ENCODE measurements at regions not wholly inside any gene's neighbourhood (a gene's known extent, or its start where the extent isn't known, plus 50 kb on each side); places are given as distances from the start of the nearest gene placed in this dataset.

GRCh38 chr4:62131049-62131448, 930.9 kb downstream of the ADGRL3 start:
- H3K9me2 ChIP-seq (ENCODE audit: insufficient read depth, low read length) = no peaks in the 10 kb centered on the region
- BruUV-seq (replicated peaks) = no TSS peak

GRCh38 chr4:62130637-62131036, 930.5 kb downstream of the ADGRL3 start:
- TF ChIP-seq EZH2phosphoT487 (IDR thresholded peaks at IDR 0.05; ENCODE audit: borderline replicate concordance, low read depth, low read length) (no peak), CTCF (conservative IDR thresholded peaks at IDR 0.05; ENCODE audit: low read length) (no peak)
- intact Hi-C loops (cut with micrococcal nuclease; ENCODE audit: unreplicated experiment) = no loop called here
- Histone ChIP-seq H3K36me3 (ENCODE audit: insufficient read depth, low read length) (no peaks in the 10 kb centered on the region), H4K20me1 (ENCODE audit: insufficient read depth, low read length) (no peaks in the 10 kb centered on the region), H3K9me3 (ENCODE audit: low read length) (no peaks in the 10 kb centered on the region), H3K27ac (ENCODE audit: low read depth, low read length, poor library complexity, severe bottlenecking) (no peak overlapping the region), H3K79me2 (ENCODE audit: insufficient read depth, low read depth, low read length) (no peaks in the 10 kb centered on the region), H3K4me3 (ENCODE audit: low read depth, low read length, poor library complexity, severe bottlenecking) (no peak overlapping the region), H3K4me1 (ENCODE audit: insufficient read depth, low read length, poor library complexity, severe bottlenecking) (no peaks in the 10 kb centered on the region), H3K4me2 (ENCODE audit: low read length) (no peak overlapping the region), H2AFZ (ENCODE audit: low read length) (no peak overlapping the region), H3K9me2 (ENCODE audit: insufficient read depth, low read length) (no peaks in the 10 kb centered on the region)
- no TSS peak for BruUV-seq (replicated peaks)
- no peak for DNase-seq (ENCODE audit: low spot score)
- CTCF ChIA-PET (ENCODE audit: unreplicated experiment) = no interaction called here
- POLR2A ChIA-PET = interaction anchor here (1.1 kb wide), 1 partner anchor 14 kb away, joined by 3 read pairs; no protein-coding TSS in a partner anchor

More at GRCh38 chr4:62131049-62131448, 930.9 kb downstream of the ADGRL3 start:
- no peaks in the 10 kb centered on the region for H3K9me3 ChIP-seq (ENCODE audit: low read length)
- no peaks in the 10 kb centered on the region for H4K20me1 ChIP-seq (ENCODE audit: insufficient read depth, low read length)
- CTCF ChIA-PET (ENCODE audit: unreplicated experiment) = no interaction called here
- H2AFZ ChIP-seq (ENCODE audit: low read length) = no peak overlapping the region
- intact Hi-C loops (cut with micrococcal nuclease; ENCODE audit: unreplicated experiment) = no loop called here
- H3K4me1 ChIP-seq (ENCODE audit: insufficient read depth, low read length, poor library complexity, severe bottlenecking) = no peaks in the 10 kb centered on the region
- H3K4me3 ChIP-seq (ENCODE audit: low read depth, low read length, poor library complexity, severe bottlenecking) = no peak overlapping the region
- no peak overlapping the region for H3K27ac ChIP-seq (ENCODE audit: low read depth, low read length, poor library complexity, severe bottlenecking)
- H3K36me3 ChIP-seq (ENCODE audit: insufficient read depth, low read length) = no peaks in the 10 kb centered on the region
- TF ChIP-seq EZH2phosphoT487 (IDR thresholded peaks at IDR 0.05; ENCODE audit: borderline replicate concordance, low read depth, low read length) = no peak
- no peak for TF ChIP-seq CTCF (conservative IDR thresholded peaks at IDR 0.05; ENCODE audit: low read length)
- DNase-seq (ENCODE audit: low spot score) = no peak
- no peaks in the 10 kb centered on the region for H3K79me2 ChIP-seq (ENCODE audit: insufficient read depth, low read depth, low read length)
- no peak overlapping the region for H3K4me2 ChIP-seq (ENCODE audit: low read length)
- POLR2A ChIA-PET = interaction anchor here (1.1 kb wide), 1 partner anchor 14 kb away, joined by 3 read pairs; no protein-coding TSS in a partner anchor

GRCh38 chr4:62130230-62130629, 930.1 kb downstream of the ADGRL3 start:
- POLR2A ChIA-PET = interaction anchor here (1.1 kb wide), 1 partner anchor 13 kb away, joined by 3 read pairs; no protein-coding TSS in a partner anchor
- Histone ChIP-seq H3K36me3 (ENCODE audit: insufficient read depth, low read length) (no peaks in the 10 kb centered on the region), H3K4me2 (ENCODE audit: low read length) (no peak overlapping the region), H3K4me1 (ENCODE audit: insufficient read depth, low read length, poor library complexity, severe bottlenecking) (no peaks in the 10 kb centered on the region), H3K4me3 (ENCODE audit: low read depth, low read length, poor library complexity, severe bottlenecking) (no peak overlapping the region), H4K20me1 (ENCODE audit: insufficient read depth, low read length) (no peaks in the 10 kb centered on the region), H3K9me2 (ENCODE audit: insufficient read depth, low read length) (no peaks in the 10 kb centered on the region), H3K79me2 (ENCODE audit: insufficient read depth, low read depth, low read length) (no peaks in the 10 kb centered on the region), H3K9me3 (ENCODE audit: low read length) (no peaks in the 10 kb centered on the region), H2AFZ (ENCODE audit: low read length) (no peak overlapping the region), H3K27ac (ENCODE audit: low read depth, low read length, poor library complexity, severe bottlenecking) (no peak overlapping the region)
- intact Hi-C loops (cut with micrococcal nuclease; ENCODE audit: unreplicated experiment) = no loop called here
- CTCF ChIA-PET (ENCODE audit: unreplicated experiment) = no interaction called here
- no peak for TF ChIP-seq CTCF (conservative IDR thresholded peaks at IDR 0.05; ENCODE audit: low read length)
- TF ChIP-seq EZH2phosphoT487 (IDR thresholded peaks at IDR 0.05; ENCODE audit: borderline replicate concordance, low read depth, low read length) = no peak
- BruUV-seq (replicated peaks) = no TSS peak
- no peak for DNase-seq (ENCODE audit: low spot score)

Measured in OCI-LY7 (cell line).